Testis (tissue), 2 donors: ENCODE measurements at regions not wholly inside any gene's neighbourhood (a gene's known extent, or its start where the extent isn't known, plus 50 kb on each side); places are given as distances from the start of the nearest gene placed in this dataset.
"Not testable (repeated sequence)": the region's sequence is repeated elsewhere in the genome, so short reads cannot be mapped to it uniquely, and the experiment has no call there.

Experiments
- DNase-seq: peaks from one replicate; pipeline ENCODE4 v3.0.0-alpha.2; 2019
- H3K27ac ChIP-seq, 2 donors: fragments of 200-600 bp; sonication (generic); one replicate each; pipeline ENCODE4 v1.5.1; 2019
- H3K27me3 ChIP-seq: fragments of 200-600 bp; sonication (generic); one replicate; pipeline ENCODE4 v1.5.1; 2019
- H3K36me3 ChIP-seq: fragments of 200-600 bp; sonication (generic); one replicate; pipeline ENCODE4 v1.5.1; 2017; ENCODE audit warnings: low read depth; ENCODE audit errors: missing control alignments
- H3K4me1 ChIP-seq: fragments of 200-600 bp; sonication (generic); one replicate; pipeline ENCODE4 v1.5.1; 2019
- H3K4me3 ChIP-seq, 2 donors: fragments of 200-600 bp; sonication (generic); one replicate each; pipeline ENCODE4 v1.5.1; 2017 to 2019
- H3K9me3 ChIP-seq: fragments of 200-600 bp; sonication (generic); one replicate; pipeline ENCODE4 v1.5.1; 2017
- POLR2A ChIP-seq: fragments of 450-650 bp; IDR thresholded peaks from one replicate; pipeline ENCODE4 v1.6.1; 2017; ENCODE audit warnings: antibody characterized with exemption, mild to moderate bottlenecking, moderate library complexity
- WGBS, 2 donors: methylation state at CpG; one replicate each; pipeline ENCODE4 v1.1.5; 2018; 5-methylcytosine and 5-hydroxymethylcytosine counted together
- intact Hi-C: fragments of 100-400 bp; cut with DNase I; formaldehyde crosslinking; loops from one replicate; pipeline ENCODE4 v1.15.1; 2023; ENCODE audit warnings: low total_unique reads
- TF ChIP-seq, protein P1 (sequence below), 3 experiments: fragments of 450-650 bp in 2 of 3; fragments of 200-600 bp in 1 of 3; sonication (generic) in 1 of 3; IDR thresholded peaks; one replicate each; pipeline ENCODE4 v1.5.1; 2016 to 2019; ENCODE audit warnings: antibody characterized with exemption in 3 of 3, mild to moderate bottlenecking in 2 of 3, moderate library complexity in 1 of 3

DNA sequence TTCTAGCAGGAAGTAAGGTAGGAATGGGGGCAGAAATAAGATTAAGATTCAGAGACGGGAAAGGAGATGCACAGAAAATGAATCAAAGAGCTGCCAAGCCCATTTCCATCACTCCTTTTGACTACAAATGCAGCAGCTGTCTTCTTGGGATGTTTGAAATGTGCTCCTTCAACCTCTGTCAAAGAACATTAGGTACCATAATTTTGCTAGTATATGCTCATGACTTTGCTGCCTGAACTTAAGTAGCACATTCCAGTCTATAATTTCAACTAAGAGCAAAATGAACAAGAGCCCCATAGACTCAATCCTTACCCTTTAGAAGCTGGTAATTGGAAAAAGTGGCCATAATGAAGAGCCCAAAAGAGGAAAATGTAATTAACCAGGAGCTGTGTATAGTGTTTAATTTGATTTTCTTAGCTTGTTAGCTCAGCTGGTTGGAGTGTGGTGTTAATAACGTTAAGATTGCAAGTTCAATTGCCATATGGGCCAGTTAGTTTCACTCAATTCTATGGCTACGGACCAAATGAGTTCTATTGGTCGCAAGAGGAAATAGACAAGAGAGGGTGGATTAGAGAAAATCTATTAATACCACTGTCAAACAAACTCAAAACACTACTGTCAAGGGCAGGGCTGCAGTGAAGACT is 349.9 kb downstream of the ZBBX start:
- Histone ChIP-seq H3K9me3 (no peaks in the 10 kb centered on the region), H3K36me3 (no peaks in the 10 kb centered on the region), H3K4me3 (no peak overlapping the region), H3K4me1 (no peaks in the 10 kb centered on the region), H3K27ac (no peak overlapping the region), H3K27me3 (no peaks in the 10 kb centered on the region)
- 68 to 71% methylated on average over 4 of the region's 4 CpGs for WGBS, 2 donors
- DNase-seq = no peak
- TF ChIP-seq, protein P1, sequence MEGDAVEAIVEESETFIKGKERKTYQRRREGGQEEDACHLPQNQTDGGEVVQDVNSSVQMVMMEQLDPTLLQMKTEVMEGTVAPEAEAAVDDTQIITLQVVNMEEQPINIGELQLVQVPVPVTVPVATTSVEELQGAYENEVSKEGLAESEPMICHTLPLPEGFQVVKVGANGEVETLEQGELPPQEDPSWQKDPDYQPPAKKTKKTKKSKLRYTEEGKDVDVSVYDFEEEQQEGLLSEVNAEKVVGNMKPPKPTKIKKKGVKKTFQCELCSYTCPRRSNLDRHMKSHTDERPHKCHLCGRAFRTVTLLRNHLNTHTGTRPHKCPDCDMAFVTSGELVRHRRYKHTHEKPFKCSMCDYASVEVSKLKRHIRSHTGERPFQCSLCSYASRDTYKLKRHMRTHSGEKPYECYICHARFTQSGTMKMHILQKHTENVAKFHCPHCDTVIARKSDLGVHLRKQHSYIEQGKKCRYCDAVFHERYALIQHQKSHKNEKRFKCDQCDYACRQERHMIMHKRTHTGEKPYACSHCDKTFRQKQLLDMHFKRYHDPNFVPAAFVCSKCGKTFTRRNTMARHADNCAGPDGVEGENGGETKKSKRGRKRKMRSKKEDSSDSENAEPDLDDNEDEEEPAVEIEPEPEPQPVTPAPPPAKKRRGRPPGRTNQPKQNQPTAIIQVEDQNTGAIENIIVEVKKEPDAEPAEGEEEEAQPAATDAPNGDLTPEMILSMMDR (IDR thresholded peaks at IDR 0.05) = no peak
- no peak for TF ChIP-seq POLR2A
- intact Hi-C loops = no loop called here

DNA sequence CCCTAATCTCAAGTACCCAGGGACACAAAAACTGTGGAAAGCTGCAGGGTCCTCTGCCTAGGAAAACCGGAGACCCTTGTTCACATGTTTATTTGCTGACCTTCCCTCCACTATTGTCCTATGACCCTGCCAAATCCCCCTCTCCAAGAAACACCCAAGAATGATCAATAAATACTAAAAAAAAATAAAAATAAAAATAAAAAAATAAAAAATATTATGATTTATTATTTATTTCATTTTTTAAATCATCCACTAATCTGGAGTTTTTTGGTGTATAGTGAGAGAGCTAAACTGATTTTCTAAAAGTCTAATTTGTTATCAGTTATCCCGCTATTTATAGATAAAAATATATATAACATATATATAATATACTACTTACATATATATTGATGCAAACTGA is 360.6 kb downstream of the ZBBX start:
- 86 to 97% methylated on average over 2 of the region's 2 CpGs for WGBS, 2 donors
- DNase-seq, intact Hi-C loops, H3K27ac ChIP-seq, H3K9me3 ChIP-seq, H3K36me3 ChIP-seq, H3K27me3 ChIP-seq, H3K4me3 ChIP-seq, H3K4me1 ChIP-seq: not testable (repeated sequence)

DNA sequence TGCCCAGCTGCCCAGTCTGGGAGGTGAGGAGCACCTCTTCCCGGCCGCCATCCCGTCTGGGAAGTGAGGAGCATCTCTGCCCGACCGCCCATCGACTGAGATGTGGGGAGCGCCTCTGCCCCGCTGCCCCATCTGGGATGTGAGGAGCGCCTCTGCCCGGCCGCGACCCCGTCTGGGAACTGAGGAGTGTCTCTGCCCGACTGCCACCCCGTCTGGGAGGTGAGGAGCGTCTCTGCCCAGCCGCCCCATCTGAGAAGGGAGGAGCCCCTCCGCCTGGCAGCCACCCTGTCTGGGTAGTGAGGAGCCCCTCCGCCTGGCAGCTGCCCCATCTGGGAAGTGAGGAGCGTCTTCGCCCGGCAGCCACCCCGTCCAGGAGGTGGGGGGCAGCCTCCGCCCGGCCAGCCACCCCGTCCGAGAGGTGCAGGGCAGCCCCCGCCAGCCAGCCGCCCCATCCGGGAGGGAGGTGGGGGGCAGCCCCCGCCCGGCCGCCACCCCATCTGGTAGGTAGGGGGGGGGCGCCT is 361.4 kb downstream of the ZBBX start:
- DNase-seq, H3K4me1 ChIP-seq, intact Hi-C loops, H3K27ac ChIP-seq, H3K27me3 ChIP-seq, H3K4me3 ChIP-seq, H3K36me3 ChIP-seq, H3K9me3 ChIP-seq: not testable (repeated sequence)
- WGBS, 2 donors = 85 to 97% methylated on average over 9 to 34 of the region's 34 CpGs

DNA sequence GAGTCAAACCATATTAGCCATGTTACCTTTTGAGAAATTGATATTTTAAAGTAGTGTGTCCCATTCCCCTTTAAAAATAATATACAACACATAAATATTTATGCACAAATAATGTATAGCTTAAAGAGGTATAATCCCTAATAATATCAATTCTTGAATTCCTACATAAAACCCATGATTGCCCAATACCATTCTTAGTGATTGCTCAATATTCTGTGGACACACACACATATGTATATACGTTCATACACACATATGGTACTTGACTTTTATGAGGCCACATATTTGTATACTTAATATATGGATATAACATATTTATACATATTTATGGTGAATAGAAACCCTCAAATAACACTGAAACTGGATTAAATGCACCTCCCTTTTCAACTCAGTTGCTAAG is 367.4 kb downstream of the ZBBX start:
- intact Hi-C loops = no loop called here
- H3K36me3 ChIP-seq = no peaks in the 10 kb centered on the region
- 88 to 89% methylated on average over 1 of the region's 1 CpG for WGBS, 2 donors
- H3K27me3 ChIP-seq = no peaks in the 10 kb centered on the region
- H3K4me3 ChIP-seq = no peak overlapping the region
- no peak for TF ChIP-seq POLR2A
- TF ChIP-seq, protein P1 (IDR thresholded peaks at IDR 0.05) = no peak
- DNase-seq = no peak
- no peaks in the 10 kb centered on the region for H3K9me3 ChIP-seq
- no peak overlapping the region for H3K27ac ChIP-seq
- H3K4me1 ChIP-seq = no peaks in the 10 kb centered on the region

DNA sequence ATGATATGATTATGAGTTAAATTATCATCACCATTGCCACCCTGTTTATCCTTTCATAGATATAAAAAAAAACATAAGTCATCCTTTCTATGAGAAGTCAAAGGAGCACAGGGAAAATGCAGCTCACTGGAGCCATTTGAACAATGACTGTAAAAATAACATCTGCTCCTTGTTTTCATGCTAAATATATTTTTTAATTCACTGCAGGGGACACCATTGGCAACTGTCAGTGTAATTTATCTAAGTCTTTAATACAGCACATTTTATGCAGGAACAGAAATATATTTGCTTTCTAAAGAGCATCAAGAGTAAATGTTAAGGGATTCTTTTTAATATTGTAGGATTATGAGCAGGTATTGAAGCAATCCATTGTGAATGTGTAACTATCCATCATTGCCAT is 371.3 kb downstream of the ZBBX start:
- H3K27me3 ChIP-seq = no peaks in the 10 kb centered on the region
- H3K4me3 ChIP-seq = no peak overlapping the region
- H3K36me3 ChIP-seq = no peaks in the 10 kb centered on the region
- no peak for DNase-seq
- no peaks in the 10 kb centered on the region for H3K4me1 ChIP-seq
- intact Hi-C loops = no loop called here
- H3K27ac ChIP-seq = no peak overlapping the region
- TF ChIP-seq, protein P1 (IDR thresholded peaks at IDR 0.05) = no peak
- no peak for TF ChIP-seq POLR2A
- H3K9me3 ChIP-seq = no peaks in the 10 kb centered on the region

DNA sequence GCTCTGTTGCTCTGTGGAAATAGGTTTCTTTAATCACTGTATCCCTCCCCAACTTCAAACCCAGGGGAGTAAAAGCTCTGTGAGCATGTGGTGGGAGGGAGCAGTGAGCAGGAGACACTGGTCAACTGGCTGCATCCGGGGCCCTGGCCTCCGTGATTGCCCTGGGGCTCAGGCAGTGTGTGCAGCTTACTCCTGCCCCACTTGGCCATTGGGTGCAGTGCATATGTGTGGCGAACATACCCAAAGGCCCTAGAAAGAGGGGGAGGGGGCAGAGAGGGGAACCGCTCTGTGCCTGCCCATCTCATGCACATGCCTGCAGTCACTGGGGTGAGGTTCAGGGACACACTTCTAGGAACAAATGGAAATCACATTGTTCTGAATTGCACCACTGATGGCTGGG is 378.7 kb downstream of the ZBBX start:
- H3K36me3 ChIP-seq = no peaks in the 10 kb centered on the region
- intact Hi-C loops = no loop called here

More for the DNA sequence above, 378.7 kb downstream of the ZBBX start:
- H3K9me3 ChIP-seq = no peaks in the 10 kb centered on the region
- TF ChIP-seq POLR2A = no peak
- TF ChIP-seq, protein P1 (IDR thresholded peaks at IDR 0.05) = no peak
- H3K27ac ChIP-seq = no peak overlapping the region
- H3K4me1 ChIP-seq = no peaks in the 10 kb centered on the region
- no peaks in the 10 kb centered on the region for H3K27me3 ChIP-seq
- DNase-seq = no peak
- no peak overlapping the region for H3K4me3 ChIP-seq
- 87 to 92% methylated on average over 4 of the region's 4 CpGs for WGBS, 2 donors
